ENCODE measurements at regions not wholly inside any gene's neighbourhood (a gene's known extent, or its start where the extent isn't known, plus 50 kb on each side); places are given as distances from the start of the nearest gene placed in this dataset.
"Not testable (repeated sequence)": the region's sequence is repeated elsewhere in the genome, so short reads cannot be mapped to it uniquely, and the experiment has no call there.

DNA sequence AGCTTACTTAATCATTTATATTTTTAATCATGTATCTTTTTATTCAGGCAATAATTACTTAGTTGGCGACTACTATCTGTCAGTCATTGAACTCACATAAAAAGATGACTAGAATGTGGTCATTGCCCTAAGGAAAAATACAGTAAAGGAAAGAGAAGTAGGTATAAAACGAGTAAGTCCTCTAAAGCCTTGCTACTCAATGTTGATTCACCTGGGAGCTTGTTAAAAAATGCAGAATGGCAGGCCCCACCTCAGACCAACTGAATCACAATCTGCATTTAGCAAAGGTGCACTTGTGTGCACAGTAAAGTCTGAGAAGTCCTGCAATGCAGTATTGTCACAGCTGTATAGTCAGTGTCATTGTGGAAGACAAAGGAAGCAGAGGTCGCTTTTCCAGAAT is 592.4 kb downstream of the CSNK1G3 start:
- H3K36me3 Mint-ChIP-seq (ENCODE audit: low read depth): no peaks in the 10 kb centered on the region
- no peak overlapping the region for H3K4me3 Mint-ChIP-seq
- no peaks in the 10 kb centered on the region for H3K27me3 Mint-ChIP-seq
- intact Hi-C loops (cut with micrococcal nuclease): no loop called here
- no peaks in the 10 kb centered on the region for H3K4me1 Mint-ChIP-seq (ENCODE audit: low read depth)
- no peak overlapping the region for H3K27ac Mint-ChIP-seq
- H3K9me3 Mint-ChIP-seq: peaks cover 14% of the 10 kb centered on the region

DNA sequence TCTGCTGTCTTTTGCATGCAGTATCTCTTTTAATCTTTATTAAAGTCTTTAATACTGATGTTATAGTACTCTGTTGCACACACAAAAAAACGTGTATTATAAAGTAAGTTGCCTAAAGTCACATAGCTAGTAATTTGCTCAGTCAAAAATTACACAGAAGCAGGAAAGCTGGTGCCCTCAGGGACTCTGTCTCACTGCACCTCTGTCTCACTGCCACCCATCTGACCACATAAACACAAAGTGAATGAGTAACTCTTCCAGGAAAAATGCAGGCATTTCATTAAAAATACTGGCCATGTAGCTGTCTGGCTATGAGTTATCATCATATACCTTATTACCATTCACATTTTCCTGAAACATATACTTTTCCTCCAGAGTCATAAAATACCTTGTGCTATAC is 591.7 kb downstream of the CSNK1G3 start:
- no peaks in the 10 kb centered on the region for H3K4me1 Mint-ChIP-seq (ENCODE audit: low read depth)
- peaks cover 14% of the 10 kb centered on the region for H3K9me3 Mint-ChIP-seq
- no peak overlapping the region for H3K4me3 Mint-ChIP-seq
- no peaks in the 10 kb centered on the region for H3K36me3 Mint-ChIP-seq (ENCODE audit: low read depth)
- no peaks in the 10 kb centered on the region for H3K27me3 Mint-ChIP-seq
- H3K27ac Mint-ChIP-seq: no peak overlapping the region
- intact Hi-C loops (cut with micrococcal nuclease): no loop called here

DNA sequence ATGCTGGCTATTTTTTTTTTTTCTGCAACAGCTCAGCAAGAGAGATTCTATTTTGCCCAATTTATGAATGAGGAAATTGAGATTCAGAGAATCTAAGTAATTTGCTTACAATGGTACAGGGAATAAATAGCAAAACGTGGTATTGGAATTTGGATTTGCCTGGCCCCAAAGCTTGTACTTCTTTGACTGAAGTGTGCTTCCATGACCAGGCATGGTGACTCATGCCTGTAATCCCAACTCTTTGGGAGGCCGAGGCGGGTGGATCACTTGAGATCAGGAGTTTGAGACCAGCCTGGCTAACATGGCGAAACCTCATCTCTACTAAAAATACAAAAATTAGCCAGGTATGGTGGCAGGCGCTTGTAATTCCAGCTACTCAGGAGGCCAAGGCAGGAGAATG is 591.1 kb downstream of the CSNK1G3 start:
- H3K36me3 Mint-ChIP-seq (ENCODE audit: low read depth); H3K27me3 Mint-ChIP-seq; H3K4me3 Mint-ChIP-seq; H3K4me1 Mint-ChIP-seq (ENCODE audit: low read depth); H3K27ac Mint-ChIP-seq; intact Hi-C loops (cut with micrococcal nuclease): not testable (repeated sequence)
- H3K9me3 Mint-ChIP-seq: peaks cover 14% of the 10 kb centered on the region

DNA sequence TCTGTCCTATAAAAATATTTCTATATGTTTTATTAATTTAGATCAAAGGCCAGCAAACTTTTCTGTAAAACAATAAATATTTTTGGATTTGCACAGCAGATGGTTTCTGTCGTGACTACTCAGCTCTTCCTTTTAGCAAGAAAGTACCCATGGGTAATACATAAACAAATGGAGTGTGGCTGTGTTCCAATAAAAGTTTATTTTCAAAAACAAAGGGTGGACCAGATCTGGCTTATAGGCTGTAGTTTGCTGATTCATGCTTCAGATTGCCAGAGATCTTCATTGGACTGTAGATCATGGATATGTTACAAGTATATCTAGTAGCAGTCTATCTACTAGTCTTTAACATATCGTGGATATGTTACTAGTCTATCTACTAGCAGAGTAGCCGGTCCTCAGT is 590.5 kb downstream of the CSNK1G3 start:
- H3K36me3 Mint-ChIP-seq (ENCODE audit: low read depth): no peaks in the 10 kb centered on the region
- no peak overlapping the region for H3K4me3 Mint-ChIP-seq
- no peak overlapping the region for H3K27ac Mint-ChIP-seq
- peaks cover 14% of the 10 kb centered on the region for H3K9me3 Mint-ChIP-seq
- intact Hi-C loops (cut with micrococcal nuclease): no loop called here
- H3K4me1 Mint-ChIP-seq (ENCODE audit: low read depth): no peaks in the 10 kb centered on the region
- no peaks in the 10 kb centered on the region for H3K27me3 Mint-ChIP-seq

- Mint-ChIP-seq H3K27ac (no peak overlapping the region), H3K36me3 (ENCODE audit: low read depth) (no peaks in the 10 kb centered on the region), H3K4me3 (no peak overlapping the region), H3K4me1 (ENCODE audit: low read depth) (no peaks in the 10 kb centered on the region), H3K9me3 (peaks cover 10% of the 10 kb centered on the region), H3K27me3 (no peaks in the 10 kb centered on the region)
- intact Hi-C loops (cut with micrococcal nuclease): no loop called here
Measured at GRCh38 chr5:124093658-124094057, 581.7 kb downstream of the CSNK1G3 start.

GRCh38 chr5:124090115-124090514 is 578.1 kb downstream of the CSNK1G3 start:
- no peaks in the 10 kb centered on the region for H3K27me3 Mint-ChIP-seq
- peaks cover 8% of the 10 kb centered on the region for H3K9me3 Mint-ChIP-seq
- no peak overlapping the region for H3K27ac Mint-ChIP-seq
- intact Hi-C loops (cut with micrococcal nuclease): no loop called here
- H3K36me3 Mint-ChIP-seq (ENCODE audit: low read depth): no peaks in the 10 kb centered on the region
- no peaks in the 10 kb centered on the region for H3K4me1 Mint-ChIP-seq (ENCODE audit: low read depth)
- no peak overlapping the region for H3K4me3 Mint-ChIP-seq

DNA sequence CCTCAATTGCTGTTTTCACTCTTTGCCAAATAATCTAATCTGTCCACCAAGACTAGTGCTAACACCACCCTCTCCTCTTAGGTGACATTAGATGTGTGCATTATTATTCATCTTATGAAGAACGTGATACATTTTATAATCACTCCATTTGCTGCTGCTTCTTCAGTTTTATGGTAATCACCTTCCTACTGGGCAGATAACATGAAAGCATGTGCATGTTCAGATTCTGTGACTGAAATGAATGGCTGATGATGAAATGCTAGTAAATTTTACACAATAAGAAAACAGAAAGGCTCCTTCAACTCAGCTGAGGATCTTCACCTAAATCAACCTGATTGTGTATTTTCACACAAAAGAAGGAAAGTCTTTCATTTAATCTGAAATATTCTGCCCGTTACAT is 577.6 kb downstream of the CSNK1G3 start:
- Mint-ChIP-seq H3K4me1 (ENCODE audit: low read depth) (no peaks in the 10 kb centered on the region), H3K27me3 (no peaks in the 10 kb centered on the region)

DNA sequence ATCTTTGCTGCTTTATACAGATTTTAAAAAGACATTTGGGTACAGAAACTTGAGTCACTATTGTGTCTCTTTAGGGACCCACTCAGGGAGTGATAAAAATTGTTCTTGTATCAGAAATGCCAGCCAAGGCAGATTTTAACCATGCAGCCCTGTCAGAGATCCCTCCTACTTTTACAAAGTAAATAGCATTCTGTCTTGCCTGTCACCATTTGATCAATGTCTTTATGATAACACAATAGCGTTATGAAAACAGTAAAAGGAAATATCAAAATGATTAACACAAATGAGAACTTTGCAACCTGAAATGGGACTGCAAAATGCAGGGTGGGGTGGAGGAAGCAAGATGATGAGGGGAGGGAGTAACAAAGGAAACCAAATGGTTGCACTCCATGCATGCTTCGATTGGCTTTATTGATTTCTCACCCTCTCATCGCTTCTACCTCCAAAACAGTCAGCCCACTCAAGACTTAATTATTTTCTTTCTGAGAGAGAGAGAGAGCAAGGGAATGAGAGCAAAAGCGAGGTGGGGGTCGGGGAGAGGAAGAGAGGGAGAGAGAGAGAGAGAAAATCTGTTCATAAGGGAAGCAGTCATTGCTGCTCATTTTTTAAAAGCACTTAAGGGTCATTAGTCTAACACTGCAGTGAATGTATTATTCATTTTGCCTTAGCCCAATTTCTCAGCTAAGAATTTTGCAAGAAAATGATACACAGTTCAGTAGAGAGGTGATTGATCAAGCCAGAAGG is 576.5 kb downstream of the CSNK1G3 start:
- Mint-ChIP-seq H3K4me3 (no peak overlapping the region), H3K27ac (no peak overlapping the region), H3K27me3 (no peaks in the 10 kb centered on the region), H3K4me1 (ENCODE audit: low read depth) (no peaks in the 10 kb centered on the region), H3K9me3 (no peaks in the 10 kb centered on the region), H3K36me3 (ENCODE audit: low read depth) (no peaks in the 10 kb centered on the region)
- intact Hi-C loops (cut with micrococcal nuclease): no loop called here

More for the DNA sequence above, 577.6 kb downstream of the CSNK1G3 start:
- Mint-ChIP-seq H3K36me3 (ENCODE audit: low read depth) (no peaks in the 10 kb centered on the region), H3K27ac (no peak overlapping the region), H3K9me3 (peaks cover 3% of the 10 kb centered on the region), H3K4me3 (no peak overlapping the region)
- intact Hi-C loops (cut with micrococcal nuclease): no loop called here

- Mint-ChIP-seq H3K9me3 (no peaks in the 10 kb centered on the region), H3K27ac (no peak overlapping the region), H3K4me3 (no peak overlapping the region), H3K4me1 (ENCODE audit: low read depth) (no peaks in the 10 kb centered on the region), H3K27me3 (no peaks in the 10 kb centered on the region), H3K36me3 (ENCODE audit: low read depth) (no peaks in the 10 kb centered on the region)
- intact Hi-C loops (cut with micrococcal nuclease): no loop called here
Measured at GRCh38 chr5:124087752-124088151, 575.8 kb downstream of the CSNK1G3 start.

- peaks cover 7% of the 10 kb centered on the region for H3K9me3 Mint-ChIP-seq
- H3K4me3 Mint-ChIP-seq: no peak overlapping the region
- no peaks in the 10 kb centered on the region for H3K36me3 Mint-ChIP-seq (ENCODE audit: low read depth)
- intact Hi-C loops (cut with micrococcal nuclease): no loop called here
- no peak overlapping the region for H3K27ac Mint-ChIP-seq
- H3K4me1 Mint-ChIP-seq (ENCODE audit: low read depth): no peaks in the 10 kb centered on the region
- H3K27me3 Mint-ChIP-seq: no peaks in the 10 kb centered on the region
Measured at GRCh38 chr5:124080256-124080655, 568.3 kb downstream of the CSNK1G3 start.

DNA sequence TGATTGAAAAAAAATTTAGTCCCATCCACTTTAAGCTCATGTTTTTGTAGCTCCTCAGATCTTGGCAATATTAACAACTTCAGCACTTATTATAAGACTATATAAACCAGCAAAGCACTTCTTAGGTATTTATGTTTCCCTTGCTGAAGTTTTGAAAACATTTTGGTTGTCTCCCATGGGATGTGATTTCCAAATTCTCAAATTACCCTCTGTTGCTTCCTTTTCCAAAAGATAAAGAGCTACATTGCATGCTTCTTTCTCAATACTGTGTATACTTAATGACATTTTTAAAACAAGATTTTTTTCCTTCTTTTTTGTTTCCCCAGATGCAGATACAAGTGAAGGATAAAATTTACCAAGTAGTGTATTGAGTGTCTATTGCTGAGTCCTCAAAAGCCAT is 567.1 kb downstream of the CSNK1G3 start:
- no peaks in the 10 kb centered on the region for H3K4me1 Mint-ChIP-seq (ENCODE audit: low read depth)
- no peak overlapping the region for H3K27ac Mint-ChIP-seq
- H3K27me3 Mint-ChIP-seq: no peaks in the 10 kb centered on the region
- intact Hi-C loops (cut with micrococcal nuclease): no loop called here
- H3K9me3 Mint-ChIP-seq: peaks cover 7% of the 10 kb centered on the region
- H3K36me3 Mint-ChIP-seq (ENCODE audit: low read depth): no peaks in the 10 kb centered on the region
- H3K4me3 Mint-ChIP-seq: no peak overlapping the region

GRCh38 chr5:124074500-124074899 is 562.5 kb downstream of the CSNK1G3 start:
- intact Hi-C loops (cut with micrococcal nuclease): no loop called here
- peaks cover 7% of the 10 kb centered on the region for H3K9me3 Mint-ChIP-seq
- H3K36me3 Mint-ChIP-seq (ENCODE audit: low read depth): no peaks in the 10 kb centered on the region
- H3K4me3 Mint-ChIP-seq: no peak overlapping the region
- H3K27ac Mint-ChIP-seq: no peak overlapping the region
- H3K27me3 Mint-ChIP-seq: no peaks in the 10 kb centered on the region
- H3K4me1 Mint-ChIP-seq (ENCODE audit: low read depth): no peaks in the 10 kb centered on the region

DNA sequence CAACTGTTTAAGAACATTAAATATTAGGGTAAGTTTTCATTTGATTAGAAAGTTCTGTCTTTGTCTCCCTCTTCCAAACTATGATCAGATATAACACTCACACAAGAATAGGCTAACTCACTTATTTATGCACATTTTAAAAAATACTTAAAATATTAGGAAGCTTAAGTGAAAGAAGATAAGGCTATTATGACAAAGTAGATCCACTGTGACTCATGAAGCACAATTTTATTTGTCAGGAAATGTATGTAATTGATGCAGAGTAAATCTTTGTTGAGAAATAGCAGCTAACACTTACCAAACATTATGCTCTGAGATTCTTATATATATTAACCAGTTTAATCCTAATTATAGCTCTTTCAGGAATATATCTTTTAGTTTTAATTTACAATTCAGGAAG is 560.6 kb downstream of the CSNK1G3 start:
- H3K27me3 Mint-ChIP-seq: no peaks in the 10 kb centered on the region
- no peak overlapping the region for H3K4me3 Mint-ChIP-seq
- H3K36me3 Mint-ChIP-seq (ENCODE audit: low read depth): no peaks in the 10 kb centered on the region
- no peaks in the 10 kb centered on the region for H3K4me1 Mint-ChIP-seq (ENCODE audit: low read depth)
- no peak overlapping the region for H3K27ac Mint-ChIP-seq
- peaks cover 7% of the 10 kb centered on the region for H3K9me3 Mint-ChIP-seq
- intact Hi-C loops (cut with micrococcal nuclease): no loop called here

DNA sequence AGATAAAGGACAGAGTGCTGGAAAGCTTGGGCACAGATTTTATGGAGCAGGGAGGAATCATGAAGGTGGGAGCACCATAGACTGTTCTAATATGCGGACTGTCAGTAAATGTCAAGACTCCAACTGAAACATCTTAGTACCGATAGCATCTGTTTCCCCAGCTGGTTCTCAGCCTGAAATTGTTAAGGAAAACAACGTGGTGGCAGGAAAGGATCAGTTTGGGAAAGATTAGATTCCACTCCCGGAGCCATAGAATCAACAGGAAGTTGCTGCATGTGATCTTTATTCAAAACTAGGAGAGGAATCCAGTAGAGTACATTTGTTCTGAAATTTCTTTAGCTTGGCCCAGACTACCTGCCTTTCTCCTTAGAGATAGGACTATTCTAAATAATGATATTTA is 559.1 kb downstream of the CSNK1G3 start:
- H3K4me1 Mint-ChIP-seq (ENCODE audit: low read depth): no peaks in the 10 kb centered on the region
- no peak overlapping the region for H3K4me3 Mint-ChIP-seq
- H3K36me3 Mint-ChIP-seq (ENCODE audit: low read depth): no peaks in the 10 kb centered on the region
- H3K27me3 Mint-ChIP-seq: no peaks in the 10 kb centered on the region
- no peaks in the 10 kb centered on the region for H3K9me3 Mint-ChIP-seq
- intact Hi-C loops (cut with micrococcal nuclease): no loop called here
- H3K27ac Mint-ChIP-seq: no peak overlapping the region

DNA sequence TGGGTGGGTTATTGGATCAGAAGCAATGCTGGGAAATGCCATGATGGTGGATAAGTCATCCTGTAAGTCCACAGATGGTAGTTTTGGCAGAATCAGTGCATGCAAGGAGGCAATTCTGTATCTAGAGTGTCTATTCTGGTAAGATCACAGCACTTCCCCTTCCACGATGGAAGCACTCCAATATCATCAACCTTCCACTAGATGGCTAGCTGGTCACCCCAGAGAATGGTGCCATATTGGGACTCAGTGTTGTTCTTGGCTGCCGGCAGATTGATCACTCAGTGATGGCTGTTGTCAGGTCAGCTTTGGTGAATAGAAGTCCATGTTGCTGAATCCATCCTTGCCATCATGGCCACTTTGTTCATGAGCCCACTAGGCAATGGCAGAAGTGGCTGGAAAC is 553.5 kb downstream of the CSNK1G3 start:
- intact Hi-C loops (cut with micrococcal nuclease): no loop called here
- Mint-ChIP-seq H3K4me3 (no peak overlapping the region), H3K4me1 (ENCODE audit: low read depth) (no peaks in the 10 kb centered on the region), H3K9me3 (peaks cover 7% of the 10 kb centered on the region), H3K36me3 (ENCODE audit: low read depth) (no peaks in the 10 kb centered on the region), H3K27ac (no peak overlapping the region), H3K27me3 (no peaks in the 10 kb centered on the region)
